ENCODE measurements at regions not wholly inside any gene's neighbourhood (a gene's known extent, or its start where the extent isn't known, plus 50 kb on each side); places are given as distances from the start of the nearest gene placed in this dataset.
A peak's percentile ranks its signal among the peaks of the same experiment; 100 is the strongest.

- 72% methylated on average over 7 of the region's 16 CpGs for WGBS (ENCODE audit: insufficient coverage)
- Mint-ChIP-seq H3K27me3 (peaks cover 25 to 34% of the 10 kb centered on the region in 2 donors), H3K36me3 (no peaks in the 10 kb centered on the region), H3K4me3 (no peak overlapping the region), H3K27ac (no peak overlapping the region), H3K4me1 (peaks cover 0 to 7% (median 6%) of the 10 kb centered on the region in 3 donors), H3K9me3 (no peaks in the 10 kb centered on the region)
- Histone ChIP-seq H3K4me3 (ENCODE audit: control insufficient read depth in 1 of 2, extremely low read depth in 1 of 2, low read length in 1 of 2) (no peak overlapping the region), H3K36me3 (ENCODE audit: control insufficient read depth in 2 of 2, extremely low read depth in 1 of 2, insufficient read depth in 1 of 2, low read length in 1 of 2) (no peaks in the 10 kb centered on the region), H3K27ac (ENCODE audit: low read length) (no peak overlapping the region), H3K27me3 (replicated peaks in 1 of 2; ENCODE audit: control insufficient read depth in 2 of 2, extremely low read depth in 1 of 2, insufficient read depth in 2 of 2, low read length in 1 of 2) (peaks cover 0 to 40% of the 10 kb centered on the region in 2 experiments), H3K9me3 (no peaks in the 10 kb centered on the region), H3K4me1 (ENCODE audit: control insufficient read depth in 1 of 2, extremely low read depth in 1 of 2, insufficient read depth in 2 of 2, low read length in 2 of 2) (peaks cover 0 to 3% of the 10 kb centered on the region in 2 experiments)
- ChIA-PET POLR2A (no interaction called here), CTCF (no interaction called here)
- ATAC-seq (replicated peaks in 1 of 4) (no peak), DNase-seq (peak in 1 of 35 experiments; percentile 1)
These were observed 261.7 kb upstream of the HDAC4 start for GRCh38 chr2:239662413-239663120.

- Mint-ChIP-seq H3K4me1 (peaks cover 0 to 7% (median 6%) of the 10 kb centered on the region in 3 donors), H3K4me3 (no peak overlapping the region), H3K27ac (peak overlapping the region in 1 of 2 donors; percentile 2), H3K36me3 (no peaks in the 10 kb centered on the region), H3K27me3 (peaks cover 25 to 34% of the 10 kb centered on the region in 2 donors), H3K9me3 (no peaks in the 10 kb centered on the region)
- Histone ChIP-seq H3K36me3 (ENCODE audit: control insufficient read depth in 2 of 2, extremely low read depth in 1 of 2, insufficient read depth in 1 of 2, low read length in 1 of 2) (no peaks in the 10 kb centered on the region), H3K27ac (ENCODE audit: low read length) (no peak overlapping the region), H3K4me3 (ENCODE audit: control insufficient read depth in 1 of 2, extremely low read depth in 1 of 2, low read length in 1 of 2) (no peak overlapping the region), H3K4me1 (ENCODE audit: control insufficient read depth in 1 of 2, extremely low read depth in 1 of 2, insufficient read depth in 2 of 2, low read length in 2 of 2) (peaks cover 0 to 3% of the 10 kb centered on the region in 2 experiments), H3K9me3 (no peaks in the 10 kb centered on the region), H3K27me3 (replicated peaks in 1 of 2; ENCODE audit: control insufficient read depth in 2 of 2, extremely low read depth in 1 of 2, insufficient read depth in 2 of 2, low read length in 1 of 2) (peaks cover 0 to 40% of the 10 kb centered on the region in 2 experiments)
- DNase-seq = peak in 1 of 35 experiments; percentile 3
- ChIA-PET POLR2A (interaction anchor here in 1 of 2 donors (0.6 kb wide), 1 partner anchor 784 kb away, joined by 4 read pairs; no protein-coding TSS in a partner anchor), CTCF (no interaction called here)
- ATAC-seq (replicated peaks in 1 of 4) = no peak
- 86% methylated on average over 9 of the region's 15 CpGs for WGBS (ENCODE audit: insufficient coverage)
These were observed 260.8 kb upstream of the HDAC4 start for GRCh38 chr2:239661334-239662312.

DNA sequence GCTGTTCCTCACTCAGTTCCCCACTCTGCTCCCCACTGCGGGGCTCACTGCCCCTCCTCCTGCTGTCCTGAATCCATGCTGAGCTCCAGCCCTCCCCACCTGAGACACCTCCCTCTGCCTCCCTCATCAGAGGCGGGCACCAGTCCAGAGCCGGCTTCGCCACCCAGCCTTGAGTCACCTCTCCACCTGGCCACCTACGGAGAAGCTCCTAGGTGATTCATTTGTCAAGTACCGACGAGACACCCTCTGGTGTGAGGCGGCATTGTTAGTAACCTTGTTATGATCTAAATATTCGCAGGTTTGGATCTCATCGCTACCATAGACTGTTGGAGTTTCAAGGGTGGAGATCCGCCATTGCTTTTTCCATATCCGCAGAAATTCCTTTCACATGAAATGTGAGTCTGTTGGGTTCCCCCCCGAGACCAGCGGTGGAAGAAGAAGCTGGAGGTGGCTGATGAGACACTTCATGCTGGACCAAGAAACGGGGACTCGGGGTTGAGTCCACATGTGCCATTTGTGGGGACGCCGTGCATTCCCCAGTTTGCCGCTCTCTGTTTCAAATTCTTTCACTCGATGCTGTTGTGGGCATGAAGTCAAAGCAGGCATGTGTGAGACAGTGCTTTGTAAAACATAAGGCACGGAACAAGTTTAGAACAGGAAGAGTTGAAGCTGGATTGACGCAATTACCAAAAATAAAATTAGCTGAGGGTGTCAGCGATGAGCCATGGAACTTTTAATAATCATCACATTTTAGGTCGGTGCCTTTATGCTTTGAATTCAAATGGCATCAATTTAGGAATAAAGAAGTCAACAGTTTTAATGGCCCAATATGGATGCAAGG is 259.8 kb upstream of the HDAC4 start:
- H3K9me3 ChIP-seq = no peaks in the 10 kb centered on the region
- Mint-ChIP-seq H3K27me3 (peaks cover 27 to 36% of the 10 kb centered on the region in 2 donors), H3K36me3 (no peaks in the 10 kb centered on the region), H3K9me3 (no peaks in the 10 kb centered on the region), H3K4me1 (peaks cover 0 to 7% (median 6%) of the 10 kb centered on the region in 3 donors), H3K4me3 (no peak overlapping the region), H3K27ac (no peak overlapping the region)
- H3K4me1 ChIP-seq (ENCODE audit: control insufficient read depth in 1 of 2, extremely low read depth in 1 of 2, insufficient read depth in 2 of 2, low read length in 2 of 2) = peaks cover 0 to 3% of the 10 kb centered on the region in 2 experiments
- H3K4me3 ChIP-seq (ENCODE audit: control insufficient read depth in 1 of 2, extremely low read depth in 1 of 2, low read length in 1 of 2) = no peak overlapping the region
- peaks cover 0 to 40% of the 10 kb centered on the region in 2 experiments for H3K27me3 ChIP-seq (replicated peaks in 1 of 2; ENCODE audit: control insufficient read depth in 2 of 2, extremely low read depth in 1 of 2, insufficient read depth in 2 of 2, low read length in 1 of 2)
- DNase-seq (no peak), ATAC-seq (replicated peaks in 1 of 4) (no peak)
- no peaks in the 10 kb centered on the region for H3K36me3 ChIP-seq (ENCODE audit: control insufficient read depth in 2 of 2, extremely low read depth in 1 of 2, insufficient read depth in 1 of 2, low read length in 1 of 2)
- ChIA-PET POLR2A (no interaction called here), CTCF (no interaction called here)
- no peak overlapping the region for H3K27ac ChIP-seq (ENCODE audit: low read length)
- WGBS (ENCODE audit: insufficient coverage) = 93% methylated on average over 16 of the region's 24 CpGs

- no peaks in the 10 kb centered on the region for H3K9me3 Mint-ChIP-seq
- no peak overlapping the region for H3K27ac ChIP-seq (ENCODE audit: low read length)
- H3K4me3 ChIP-seq (ENCODE audit: control insufficient read depth in 1 of 2, extremely low read depth in 1 of 2, low read length in 1 of 2) = no peak overlapping the region
- peaks cover 0 to 3% of the 10 kb centered on the region in 2 experiments for H3K4me1 ChIP-seq (ENCODE audit: control insufficient read depth in 1 of 2, extremely low read depth in 1 of 2, insufficient read depth in 2 of 2, low read length in 2 of 2)
- DNase-seq (peak in 1 of 35 experiments; percentile 15), ATAC-seq (replicated peaks in 1 of 4) (no peak)
- 89% methylated on average over 5 of the region's 6 CpGs for WGBS (ENCODE audit: insufficient coverage)
- peaks cover 0 to 33% of the 10 kb centered on the region in 2 experiments for H3K27me3 ChIP-seq (replicated peaks in 1 of 2; ENCODE audit: control insufficient read depth in 2 of 2, extremely low read depth in 1 of 2, insufficient read depth in 2 of 2, low read length in 1 of 2)
- ChIA-PET POLR2A (no interaction called here), CTCF (no interaction called here)
- H3K27me3 Mint-ChIP-seq = peaks cover 24 to 29% of the 10 kb centered on the region in 2 donors
- H3K36me3 Mint-ChIP-seq = no peaks in the 10 kb centered on the region
- no peaks in the 10 kb centered on the region for H3K9me3 ChIP-seq
- H3K27ac Mint-ChIP-seq = no peak overlapping the region
- no peaks in the 10 kb centered on the region for H3K36me3 ChIP-seq (ENCODE audit: control insufficient read depth in 2 of 2, extremely low read depth in 1 of 2, insufficient read depth in 1 of 2, low read length in 1 of 2)
- peaks cover 0 to 7% (median 6%) of the 10 kb centered on the region in 3 donors for H3K4me1 Mint-ChIP-seq
- H3K4me3 Mint-ChIP-seq = no peak overlapping the region
These were observed 257.2 kb upstream of the HDAC4 start for GRCh38 chr2:239657992-239658391.

GRCh38 chr2:239657236-239657635 is 256.4 kb upstream of the HDAC4 start:
- Histone ChIP-seq H3K9me3 (no peaks in the 10 kb centered on the region), H3K4me1 (ENCODE audit: control insufficient read depth in 1 of 2, extremely low read depth in 1 of 2, insufficient read depth in 2 of 2, low read length in 2 of 2) (peaks cover 0 to 3% of the 10 kb centered on the region in 2 experiments), H3K4me3 (ENCODE audit: control insufficient read depth in 1 of 2, extremely low read depth in 1 of 2, low read length in 1 of 2) (no peak overlapping the region), H3K27ac (ENCODE audit: low read length) (no peak overlapping the region), H3K27me3 (replicated peaks in 1 of 2; ENCODE audit: control insufficient read depth in 2 of 2, extremely low read depth in 1 of 2, insufficient read depth in 2 of 2, low read length in 1 of 2) (peaks cover 0 to 26% of the 10 kb centered on the region in 2 experiments), H3K36me3 (ENCODE audit: control insufficient read depth in 2 of 2, extremely low read depth in 1 of 2, insufficient read depth in 1 of 2, low read length in 1 of 2) (no peaks in the 10 kb centered on the region)
- Mint-ChIP-seq H3K27ac (no peak overlapping the region), H3K9me3 (no peaks in the 10 kb centered on the region), H3K27me3 (peaks cover 16 to 21% of the 10 kb centered on the region in 2 donors), H3K4me3 (no peak overlapping the region), H3K36me3 (no peaks in the 10 kb centered on the region), H3K4me1 (peaks cover 0 to 6% (median 1%) of the 10 kb centered on the region in 3 donors)
- POLR2A ChIA-PET = no interaction called here
- DNase-seq (no peak), ATAC-seq (replicated peaks in 1 of 4) (no peak)
- WGBS (ENCODE audit: insufficient coverage) = no CpG with 5 or more reads among the region's 2 CpGs
- CTCF ChIA-PET = no interaction called here

- no peak overlapping the region for H3K4me3 Mint-ChIP-seq
- Histone ChIP-seq H3K4me1 (ENCODE audit: control insufficient read depth in 1 of 2, extremely low read depth in 1 of 2, insufficient read depth in 2 of 2, low read length in 2 of 2) (no peaks in the 10 kb centered on the region), H3K9me3 (no peaks in the 10 kb centered on the region), H3K4me3 (ENCODE audit: control insufficient read depth in 1 of 2, extremely low read depth in 1 of 2, low read length in 1 of 2) (no peak overlapping the region), H3K27me3 (replicated peaks in 1 of 2; ENCODE audit: control insufficient read depth in 2 of 2, extremely low read depth in 1 of 2, insufficient read depth in 2 of 2, low read length in 1 of 2) (peaks cover 0 to 1% of the 10 kb centered on the region in 2 experiments), H3K27ac (ENCODE audit: low read length) (no peak overlapping the region), H3K36me3 (ENCODE audit: control insufficient read depth in 2 of 2, extremely low read depth in 1 of 2, insufficient read depth in 1 of 2, low read length in 1 of 2) (no peaks in the 10 kb centered on the region)
- WGBS (ENCODE audit: insufficient coverage) = 100% methylated on average over 2 of the region's 4 CpGs
- ChIA-PET POLR2A (no interaction called here), CTCF (no interaction called here)
- DNase-seq (no peak), ATAC-seq (replicated peaks in 1 of 4) (no peak)
- peaks cover 1 to 2% (median 2%) of the 10 kb centered on the region in 3 donors for H3K9me3 Mint-ChIP-seq
- peaks cover 2 to 3% of the 10 kb centered on the region in 2 donors for H3K27me3 Mint-ChIP-seq
- H3K4me1 Mint-ChIP-seq = no peaks in the 10 kb centered on the region
- no peak overlapping the region for H3K27ac Mint-ChIP-seq
- no peaks in the 10 kb centered on the region for H3K36me3 Mint-ChIP-seq
These were observed 253.4 kb upstream of the HDAC4 start for GRCh38 chr2:239654266-239654665.
